Neural progenitor cell (in vitro differentiated cells): ENCODE measurements at regions not wholly inside any gene's neighbourhood (a gene's known extent, or its start where the extent isn't known, plus 50 kb on each side); places are given as distances from the start of the nearest gene placed in this dataset.

Experiments
- DNase-seq: peaks from one replicate; pipeline ENCODE4 v3.0.0-alpha.2; 2016; ENCODE audit warnings: low spot score
- H2AFZ ChIP-seq: fragments of 200-600 bp; sonication (generic); replicated peaks from 2 replicates; pipeline ENCODE4 v1.6.1; 2016; ENCODE audit warnings: antibody characterized with exemption
- H3F3A ChIP-seq: fragments of 200-600 bp; sonication (generic); 2 replicates; pipeline ENCODE4 v1.6.1; 2016; ENCODE audit warnings: antibody characterized with exemption, low read depth
- H3K27ac ChIP-seq: fragments of 200-600 bp; sonication (generic); 2 replicates; pipeline ENCODE4 v1.5.1; 2016; ENCODE audit warnings: mild to moderate bottlenecking
- H3K27me3 ChIP-seq: fragments of 200-600 bp; sonication (generic); 2 replicates; pipeline ENCODE4 v1.6.1; 2016; ENCODE audit warnings: mild to moderate bottlenecking, moderate library complexity
- H3K36me3 ChIP-seq: fragments of 200-600 bp; sonication (generic); 2 replicates; pipeline ENCODE4 v1.5.1; 2016
- H3K4me1 ChIP-seq: fragments of 200-600 bp; sonication (generic); 2 replicates; pipeline ENCODE4 v1.6.1; 2016; ENCODE audit warnings: mixed run types
- H3K4me2 ChIP-seq: fragments of 200-600 bp; sonication (generic); 2 replicates; pipeline ENCODE4 v1.6.1; 2016
- H3K4me3 ChIP-seq: fragments of 200-600 bp; sonication (generic); 2 replicates; pipeline ENCODE4 v1.5.1; 2016
- H3K79me2 ChIP-seq: fragments of 200-600 bp; sonication (generic); 2 replicates; pipeline ENCODE4 v1.6.1; 2016; ENCODE audit warnings: low read depth
- H3K9ac ChIP-seq: fragments of 200-600 bp; sonication (generic); 2 replicates; pipeline ENCODE4 v1.6.1; 2016
- H3K9me3 ChIP-seq: fragments of 200-600 bp; sonication (generic); 2 replicates; pipeline ENCODE4 v1.5.1; 2016; ENCODE audit warnings: low read depth
- H4K20me1 ChIP-seq: fragments of 200-600 bp; sonication (generic); 2 replicates; pipeline ENCODE4 v1.6.1; 2016; ENCODE audit warnings: low read depth
- H3K27ac Mint-ChIP-seq: 3 replicates; pipeline ENCODE4 v1.8.0; 2021; ENCODE audit warnings: mixed read lengths
- H3K27me3 Mint-ChIP-seq: 2 replicates; pipeline ENCODE4 v1.8.0; 2022; ENCODE audit warnings: low read depth, mild to moderate bottlenecking, inconsistent platforms, moderate library complexity, mixed read lengths; ENCODE audit not compliant: insufficient read depth
- H3K36me3 Mint-ChIP-seq: 3 replicates; pipeline ENCODE4 v1.8.0; 2021; ENCODE audit warnings: mixed read lengths
- H3K4me1 Mint-ChIP-seq: 3 replicates; pipeline ENCODE4 v1.8.0; 2021; ENCODE audit warnings: mixed read lengths
- H3K4me3 Mint-ChIP-seq: 3 replicates; pipeline ENCODE4 v1.8.0; 2021; ENCODE audit warnings: mild to moderate bottlenecking, moderate library complexity, mixed read lengths
- H3K9me3 Mint-ChIP-seq: 3 replicates; pipeline ENCODE4 v1.8.0; 2020; ENCODE audit warnings: mixed read lengths
- EZH2 ChIP-seq: fragments of 200-600 bp; sonication (generic); IDR thresholded peaks from 2 replicates; pipeline ENCODE4 v1.6.1; 2017; ENCODE audit warnings: antibody characterized with exemption, mild to moderate bottlenecking, moderate library complexity
- EZH2phosphoT487 ChIP-seq: fragments of 200-600 bp; sonication (generic); IDR thresholded peaks from 2 replicates; pipeline ENCODE4 v1.6.1; 2017; ENCODE audit warnings: antibody characterized with exemption
- TF ChIP-seq, protein P1 (sequence below): fragments of 200-600 bp; sonication (generic); IDR thresholded peaks from 2 replicates; pipeline ENCODE4 v1.5.1; 2017; ENCODE audit warnings: antibody characterized with exemption, mild to moderate bottlenecking

DNA sequence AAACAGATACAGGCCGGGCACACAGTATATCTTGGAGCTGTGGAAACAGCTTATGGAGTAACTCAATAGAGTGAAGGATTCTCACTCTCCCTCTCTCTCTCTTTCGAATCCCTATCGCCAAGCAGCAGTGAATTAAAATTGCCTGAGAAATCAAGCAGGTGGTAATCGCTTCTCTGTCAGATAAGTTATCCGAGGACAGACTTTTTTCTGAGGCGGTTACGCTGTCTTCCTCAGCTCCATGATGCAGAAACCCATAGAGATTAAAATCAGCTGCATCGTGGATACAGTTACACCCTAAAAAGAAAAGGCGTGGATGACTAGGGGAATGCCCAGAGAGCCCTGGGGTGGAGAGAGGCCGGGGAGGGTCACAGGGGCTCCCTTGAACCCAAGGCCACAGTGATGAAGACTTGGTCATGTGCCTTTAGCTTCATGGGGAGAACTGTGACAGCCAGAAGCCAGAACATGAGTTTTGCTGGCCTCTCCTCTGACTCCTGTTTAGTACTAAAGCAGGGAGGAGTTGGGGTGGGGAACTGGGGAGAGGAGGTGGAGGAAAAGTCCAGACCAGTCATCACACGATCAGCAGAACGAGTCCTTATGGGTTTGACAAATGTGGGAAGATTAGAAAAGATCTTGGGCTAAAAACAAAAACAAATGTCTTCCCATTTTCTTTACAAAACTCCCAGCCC is 138.8 kb upstream of the JARID2 start:
- H3K27ac Mint-ChIP-seq: peak overlapping the region; percentile 72
- Histone ChIP-seq H3K9ac (no peak overlapping the region), H3F3A (no peaks in the 10 kb centered on the region), H3K4me1 (peaks cover 3% of the 10 kb centered on the region), H3K9me3 (no peaks in the 10 kb centered on the region), H4K20me1 (no peaks in the 10 kb centered on the region), H3K4me2 (no peak overlapping the region), H3K36me3 (no peaks in the 10 kb centered on the region), H2AFZ (no peak overlapping the region), H3K27me3 (no peaks in the 10 kb centered on the region), H3K79me2 (no peaks in the 10 kb centered on the region), H3K4me3 (no peak overlapping the region), H3K27ac (no peak overlapping the region)
- no peak for DNase-seq
- no peaks in the 10 kb centered on the region for H3K36me3 Mint-ChIP-seq
- no peak overlapping the region for H3K4me3 Mint-ChIP-seq
- no peak for TF ChIP-seq EZH2phosphoT487
- peaks cover 4% of the 10 kb centered on the region for H3K9me3 Mint-ChIP-seq
- H3K27me3 Mint-ChIP-seq: peaks cover 10% of the 10 kb centered on the region
- peaks cover 10% of the 10 kb centered on the region for H3K4me1 Mint-ChIP-seq

DNA sequence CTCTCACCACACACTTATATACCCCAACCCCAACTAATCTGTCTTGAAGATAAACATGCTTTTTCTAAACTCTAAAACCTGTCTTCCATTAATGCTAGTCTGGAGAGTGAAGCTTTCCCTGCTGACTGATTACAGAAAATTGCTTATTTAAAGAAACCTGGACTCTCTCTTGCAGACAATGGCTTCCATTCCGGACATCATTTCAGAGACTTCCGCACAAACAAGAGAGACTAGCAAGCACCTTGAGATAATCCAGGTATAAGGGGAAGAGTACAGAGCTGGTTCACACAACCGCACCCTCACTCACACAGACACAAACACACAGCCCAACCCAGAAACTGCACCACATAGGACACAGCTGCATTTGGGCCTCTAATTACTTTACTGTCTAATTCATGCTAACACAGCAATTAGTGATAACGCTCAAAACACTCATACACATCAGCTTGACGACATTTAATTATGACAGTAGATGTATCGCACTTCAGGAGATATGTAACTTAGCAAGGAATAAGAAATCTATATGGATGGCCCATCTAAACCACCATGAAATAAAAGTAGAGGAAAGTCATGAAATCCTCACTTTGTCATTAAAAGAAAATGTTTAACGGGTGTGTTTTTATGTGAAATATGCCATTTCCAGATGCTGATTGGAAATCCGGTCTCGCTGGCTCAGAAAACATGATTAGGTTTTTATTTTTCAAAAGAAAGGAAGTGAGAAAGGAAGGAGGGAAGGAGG is 138.1 kb upstream of the JARID2 start:
- Histone ChIP-seq H3K36me3 (no peaks in the 10 kb centered on the region), H3K4me2 (no peak overlapping the region), H3K27me3 (no peaks in the 10 kb centered on the region), H3F3A (no peaks in the 10 kb centered on the region), H3K9me3 (no peaks in the 10 kb centered on the region), H4K20me1 (no peaks in the 10 kb centered on the region), H2AFZ (no peak overlapping the region), H3K79me2 (no peaks in the 10 kb centered on the region), H3K27ac (no peak overlapping the region), H3K4me3 (no peak overlapping the region), H3K4me1 (peaks cover 3% of the 10 kb centered on the region), H3K9ac (no peak overlapping the region)
- no peak for DNase-seq
- Mint-ChIP-seq H3K36me3 (no peaks in the 10 kb centered on the region), H3K27ac (no peak overlapping the region), H3K27me3 (peaks cover 12% of the 10 kb centered on the region), H3K4me3 (no peak overlapping the region), H3K9me3 (peaks cover 4% of the 10 kb centered on the region), H3K4me1 (peaks cover 10% of the 10 kb centered on the region)
- TF ChIP-seq EZH2phosphoT487 (no peak), EZH2 (no peak)

DNA sequence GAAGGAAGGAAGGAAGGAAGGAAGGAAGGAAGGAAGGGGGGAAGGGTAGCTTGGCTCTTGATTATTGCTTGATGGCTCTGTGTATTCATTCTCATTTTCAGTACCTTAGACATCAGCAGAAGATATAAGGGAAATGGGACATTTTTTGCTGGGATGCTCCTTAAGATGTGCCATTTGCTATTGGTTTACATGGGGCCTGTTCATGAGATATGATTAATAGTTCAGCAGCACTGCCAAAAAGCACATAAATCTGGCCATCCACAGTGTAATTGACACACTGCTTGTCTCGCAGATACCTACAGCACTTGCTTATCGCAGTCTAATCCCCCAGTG is 137.5 kb upstream of the JARID2 start:
- Histone ChIP-seq H3K4me2 (no peak overlapping the region), H3K79me2 (no peaks in the 10 kb centered on the region), H3K9me3 (no peaks in the 10 kb centered on the region), H3F3A (no peaks in the 10 kb centered on the region), H3K4me3 (no peak overlapping the region), H3K9ac (no peak overlapping the region), H3K36me3 (no peaks in the 10 kb centered on the region), H3K4me1 (peaks cover 3% of the 10 kb centered on the region), H3K27me3 (no peaks in the 10 kb centered on the region), H2AFZ (no peak overlapping the region), H3K27ac (no peak overlapping the region), H4K20me1 (no peaks in the 10 kb centered on the region)
- peaks cover 4% of the 10 kb centered on the region for H3K9me3 Mint-ChIP-seq
- H3K36me3 Mint-ChIP-seq: no peaks in the 10 kb centered on the region
- H3K4me1 Mint-ChIP-seq: peaks cover 10% of the 10 kb centered on the region
- no peak overlapping the region for H3K27ac Mint-ChIP-seq
- H3K4me3 Mint-ChIP-seq: no peak overlapping the region
- peaks cover 12% of the 10 kb centered on the region for H3K27me3 Mint-ChIP-seq
- no peak for TF ChIP-seq EZH2
- DNase-seq: no peak

- no peaks in the 10 kb centered on the region for H3K79me2 ChIP-seq
- no peaks in the 10 kb centered on the region for H3K36me3 ChIP-seq
- no peak overlapping the region for H3K27ac Mint-ChIP-seq
- H3K27me3 Mint-ChIP-seq: peaks cover 8% of the 10 kb centered on the region
- no peak overlapping the region for H2AFZ ChIP-seq
- no peaks in the 10 kb centered on the region for H3K9me3 ChIP-seq
- no peaks in the 10 kb centered on the region for H3F3A ChIP-seq
- no peaks in the 10 kb centered on the region for H4K20me1 ChIP-seq
- no peak overlapping the region for H3K4me2 ChIP-seq
- H3K27ac ChIP-seq: no peak overlapping the region
- H3K4me3 Mint-ChIP-seq: no peak overlapping the region
- peaks cover 13% of the 10 kb centered on the region for H3K4me1 Mint-ChIP-seq
- H3K4me3 ChIP-seq: no peak overlapping the region
- H3K9ac ChIP-seq: no peak overlapping the region
- TF ChIP-seq EZH2phosphoT487 (no peak), EZH2 (no peak)
- TF ChIP-seq, protein P1, sequence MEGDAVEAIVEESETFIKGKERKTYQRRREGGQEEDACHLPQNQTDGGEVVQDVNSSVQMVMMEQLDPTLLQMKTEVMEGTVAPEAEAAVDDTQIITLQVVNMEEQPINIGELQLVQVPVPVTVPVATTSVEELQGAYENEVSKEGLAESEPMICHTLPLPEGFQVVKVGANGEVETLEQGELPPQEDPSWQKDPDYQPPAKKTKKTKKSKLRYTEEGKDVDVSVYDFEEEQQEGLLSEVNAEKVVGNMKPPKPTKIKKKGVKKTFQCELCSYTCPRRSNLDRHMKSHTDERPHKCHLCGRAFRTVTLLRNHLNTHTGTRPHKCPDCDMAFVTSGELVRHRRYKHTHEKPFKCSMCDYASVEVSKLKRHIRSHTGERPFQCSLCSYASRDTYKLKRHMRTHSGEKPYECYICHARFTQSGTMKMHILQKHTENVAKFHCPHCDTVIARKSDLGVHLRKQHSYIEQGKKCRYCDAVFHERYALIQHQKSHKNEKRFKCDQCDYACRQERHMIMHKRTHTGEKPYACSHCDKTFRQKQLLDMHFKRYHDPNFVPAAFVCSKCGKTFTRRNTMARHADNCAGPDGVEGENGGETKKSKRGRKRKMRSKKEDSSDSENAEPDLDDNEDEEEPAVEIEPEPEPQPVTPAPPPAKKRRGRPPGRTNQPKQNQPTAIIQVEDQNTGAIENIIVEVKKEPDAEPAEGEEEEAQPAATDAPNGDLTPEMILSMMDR: no peak
- no peaks in the 10 kb centered on the region for H3K36me3 Mint-ChIP-seq
- peaks cover 3% of the 10 kb centered on the region for H3K4me1 ChIP-seq
- H3K27me3 ChIP-seq: no peaks in the 10 kb centered on the region
- DNase-seq: no peak
- peaks cover 4% of the 10 kb centered on the region for H3K9me3 Mint-ChIP-seq
Observed at GRCh38 chr6:15109338-15110090, 136.4 kb upstream of the JARID2 start.
